GM20000 (cell line): ENCODE measurements at regions not wholly inside any gene's neighbourhood (a gene's known extent, or its start where the extent isn't known, plus 50 kb on each side); places are given as distances from the start of the nearest gene placed in this dataset.

Source experiments
- DNase-seq: peaks from one replicate; pipeline ENCODE4 v3.0.0; 2012; ENCODE audit warnings: low spot score
- CTCF ChIP-seq: IDR thresholded peaks from 2 replicates; pipeline ENCODE4 v1.5.1; 2012; ENCODE audit warnings: mild to moderate bottlenecking, control low read depth; ENCODE audit errors: extremely low read depth, missing control alignments

- DNase-seq: no peak
- no peak for TF ChIP-seq CTCF
Measured at GRCh38 chr2:215654148-215654819, 218.4 kb upstream of the FN1 start.

- DNase-seq: no peak
- TF ChIP-seq CTCF: no peak
Measured at GRCh38 chr2:215653344-215654030, 217.6 kb upstream of the FN1 start.

- TF ChIP-seq CTCF: no peak
- DNase-seq: no peak
Measured at GRCh38 chr2:215652388-215652787, 216.5 kb upstream of the FN1 start.

GRCh38 chr2:215651412-215651811 is 215.5 kb upstream of the FN1 start:
- TF ChIP-seq CTCF: no peak
- no peak for DNase-seq

- TF ChIP-seq CTCF: no peak
- no peak for DNase-seq
Measured at GRCh38 chr2:215644233-215644897, 208.5 kb upstream of the FN1 start.

GRCh38 chr2:215638687-215639086 is 202.8 kb upstream of the FN1 start:
- no peak for TF ChIP-seq CTCF
- no peak for DNase-seq

GRCh38 chr2:215637651-215638050 is 201.8 kb upstream of the FN1 start:
- no peak for TF ChIP-seq CTCF
- DNase-seq: no peak
